ENCODE measurements at regions not wholly inside any gene's neighbourhood (a gene's known extent, or its start where the extent isn't known, plus 50 kb on each side); places are given as distances from the start of the nearest gene placed in this dataset.

DNA sequence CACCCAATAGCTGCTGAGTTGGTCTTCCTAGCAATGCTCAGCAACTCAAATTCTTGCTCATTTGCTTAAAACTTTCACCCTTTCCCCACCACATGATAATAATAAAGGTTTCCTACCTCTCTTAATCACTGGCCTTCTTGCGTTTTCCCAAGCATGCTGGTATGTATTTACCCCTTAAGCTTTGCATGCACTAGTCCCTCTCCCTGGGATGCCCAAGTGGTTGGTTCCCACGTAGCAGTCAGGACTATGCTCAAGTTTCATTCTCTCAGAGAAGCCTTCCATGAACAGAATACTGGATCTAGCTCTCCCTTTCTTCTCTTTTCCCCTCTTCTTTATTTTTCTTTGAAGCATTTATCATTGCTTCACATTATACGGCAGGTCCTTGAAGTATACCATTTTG lies 108.8 kb downstream of the KBTBD8 start:
- TF ChIP-seq, protein P1, sequence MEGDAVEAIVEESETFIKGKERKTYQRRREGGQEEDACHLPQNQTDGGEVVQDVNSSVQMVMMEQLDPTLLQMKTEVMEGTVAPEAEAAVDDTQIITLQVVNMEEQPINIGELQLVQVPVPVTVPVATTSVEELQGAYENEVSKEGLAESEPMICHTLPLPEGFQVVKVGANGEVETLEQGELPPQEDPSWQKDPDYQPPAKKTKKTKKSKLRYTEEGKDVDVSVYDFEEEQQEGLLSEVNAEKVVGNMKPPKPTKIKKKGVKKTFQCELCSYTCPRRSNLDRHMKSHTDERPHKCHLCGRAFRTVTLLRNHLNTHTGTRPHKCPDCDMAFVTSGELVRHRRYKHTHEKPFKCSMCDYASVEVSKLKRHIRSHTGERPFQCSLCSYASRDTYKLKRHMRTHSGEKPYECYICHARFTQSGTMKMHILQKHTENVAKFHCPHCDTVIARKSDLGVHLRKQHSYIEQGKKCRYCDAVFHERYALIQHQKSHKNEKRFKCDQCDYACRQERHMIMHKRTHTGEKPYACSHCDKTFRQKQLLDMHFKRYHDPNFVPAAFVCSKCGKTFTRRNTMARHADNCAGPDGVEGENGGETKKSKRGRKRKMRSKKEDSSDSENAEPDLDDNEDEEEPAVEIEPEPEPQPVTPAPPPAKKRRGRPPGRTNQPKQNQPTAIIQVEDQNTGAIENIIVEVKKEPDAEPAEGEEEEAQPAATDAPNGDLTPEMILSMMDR (IDR thresholded peaks at IDR 0.05) = no peak
- TF ChIP-seq POLR2AphosphoS5 (IDR thresholded peaks at IDR 0.05) (no peak), EP300 (IDR thresholded peaks at IDR 0.05) (no peak), POLR2A (IDR thresholded peaks at IDR 0.05; ENCODE audit: low read depth) (no peak)
